B cell (primary cell): ENCODE measurements at regions not wholly inside any gene's neighbourhood (a gene's known extent, or its start where the extent isn't known, plus 50 kb on each side); places are given as distances from the start of the nearest gene placed in this dataset.
"Not testable (repeated sequence)": the region's sequence is repeated elsewhere in the genome, so short reads cannot be mapped to it uniquely, and the experiment has no call there.

Experiments
- ATAC-seq: fragments of 200-7000 bp; cut with Tn5 transposase; one replicate; pipeline ENCODE4 v1.10.0; 2021; ENCODE audit warnings: low read depth, mild to moderate bottlenecking, moderate number of reproducible peaks, moderate library complexity
- CTCF ChIA-PET: fragments of 350-600 bp; sonication (Branson Sonifier 250); formaldehyde crosslinking; loops from one replicate; lab custom pipeline; 2021; ENCODE audit warnings: antibody characterized with exemption, inconsistent platforms; lab: Charles Lee
- POLR2A ChIA-PET: fragments of 350-600 bp; sonication (Branson Sonifier 250); formaldehyde crosslinking; loops from one replicate; lab custom pipeline; 2021; ENCODE audit warnings: antibody characterized with exemption; lab: Charles Lee
- DNase-seq: peaks from one replicate; pipeline ENCODE4 v3.0.0; 2013
- H2AFZ ChIP-seq: 2 replicates; pipeline ENCODE4 v1.6.1; 2012; ENCODE audit warnings: mild to moderate bottlenecking, low read depth, low read length; ENCODE audit not compliant: insufficient read depth, poor library complexity, severe bottlenecking
- H3K27ac ChIP-seq, 2 donors: 1 replicate in 1 of 2; 2 replicates in 1 of 2; pipeline ENCODE4 v1.5.1; 2012 to 2013; ENCODE audit warnings: low read length in 2 of 2, mild to moderate bottlenecking in 2 of 2, moderate library complexity in 1 of 2
- H3K27me3 ChIP-seq, 4 experiments: fragments of 200-600 bp in 1 of 4; sonication (generic) in 1 of 4; replicated peaks in 1 of 4; 1 replicate in 2 of 4; 2 replicates in 2 of 4; pipeline versions ENCODE4 v1.6.1 to v1.7.0; 2013 to 2016; ENCODE audit warnings: low read length in 3 of 4, mild to moderate bottlenecking in 2 of 4, mixed read lengths in 1 of 4, moderate library complexity in 1 of 4; ENCODE audit not compliant: insufficient read depth in 4 of 4, control insufficient read depth in 3 of 4; ENCODE audit errors: control extremely low read depth in 1 of 4
- H3K36me3 ChIP-seq, 2 experiments: replicated peaks in 1 of 2; 1 replicate in 1 of 2; 2 replicates in 1 of 2; pipeline versions ENCODE4 v1.6.1 to v1.7.1; 2013; ENCODE audit warnings: low read length in 1 of 2; ENCODE audit not compliant: insufficient read depth in 2 of 2, control insufficient read depth in 1 of 2; ENCODE audit errors: control extremely low read depth in 1 of 2, extremely low read depth in 1 of 2
- H3K4me1 ChIP-seq, 2 donors: fragments of 200-600 bp in 1 of 2; sonication (generic) in 1 of 2; 1 replicate in 1 of 2; 2 replicates in 1 of 2; pipeline versions ENCODE4 v1.5.1 to v1.6.1; 2013 to 2017; ENCODE audit warnings: low read length in 2 of 2; ENCODE audit not compliant: control insufficient read depth in 2 of 2, insufficient read depth in 2 of 2
- H3K4me2 ChIP-seq: replicated peaks from 2 replicates; pipeline ENCODE3; 2012; ENCODE audit warnings: mild to moderate bottlenecking, low read depth, low read length; ENCODE audit not compliant: poor library complexity, severe bottlenecking
- H3K4me3 ChIP-seq, 5 experiments: fragments of 200-600 bp in 1 of 5; sonication (generic) in 1 of 5; 1 replicate in 3 of 5; 2 replicates in 2 of 5; pipeline versions ENCODE4 v1.5.1 to v1.7.0; 2011 to 2016; ENCODE audit warnings: low read length in 4 of 5, mild to moderate bottlenecking in 4 of 5, low read depth in 2 of 5, control low read depth in 1 of 5, moderate library complexity in 1 of 5; ENCODE audit not compliant: insufficient read depth in 1 of 5; ENCODE audit errors: control extremely low read depth in 1 of 5, extremely low read depth in 1 of 5
- H3K79me2 ChIP-seq: fragments of 200-600 bp; sonication (generic); one replicate; pipeline ENCODE4 v1.6.0; 2016; ENCODE audit warnings: low read length; ENCODE audit not compliant: control insufficient read depth, insufficient read depth
- H3K9ac ChIP-seq: fragments of 200-600 bp; sonication (generic); 2 replicates; pipeline ENCODE4 v1.6.1; 2017; ENCODE audit warnings: mild to moderate bottlenecking, low read length, moderate library complexity
- H3K9me3 ChIP-seq, 3 donors: one replicate each; pipeline versions ENCODE4 v1.6.1 to v1.7.1; 2013; ENCODE audit warnings: low read length in 2 of 3; ENCODE audit not compliant: control insufficient read depth in 2 of 3, insufficient read depth in 1 of 3; ENCODE audit errors: control extremely low read depth in 1 of 3
- H4K20me1 ChIP-seq: 2 replicates; pipeline ENCODE4 v1.6.0; 2012; ENCODE audit warnings: mild to moderate bottlenecking, low read length; ENCODE audit not compliant: insufficient read depth, control insufficient read depth, poor library complexity, severe bottlenecking
- H3K27ac Mint-ChIP-seq: one replicate; pipeline ENCODE4 v1.8.0; 2021; ENCODE audit warnings: mixed read lengths
- H3K27me3 Mint-ChIP-seq: one replicate; pipeline ENCODE4 v1.8.0; 2021; ENCODE audit warnings: mixed read lengths
- H3K4me1 Mint-ChIP-seq: one replicate; pipeline ENCODE4 v1.8.0; 2021; ENCODE audit warnings: mixed read lengths
- H3K4me3 Mint-ChIP-seq: one replicate; pipeline ENCODE4 v1.8.0; 2021; ENCODE audit warnings: mixed read lengths
- H3K9me3 Mint-ChIP-seq: one replicate; pipeline ENCODE4 v1.8.0; 2022; ENCODE audit warnings: mixed read lengths; ENCODE audit not compliant: insufficient read depth
- CTCF ChIP-seq: fragments of 200-600 bp; IDR thresholded peaks from one replicate; pipeline ENCODE4 v1.8.0; 2022; ENCODE audit warnings: antibody characterized with exemption, mild to moderate bottlenecking
- EZH2 ChIP-seq: IDR thresholded peaks from 2 replicates; pipeline ENCODE4 v1.6.1; 2012; ENCODE audit warnings: borderline replicate concordance, low read depth, mild to moderate bottlenecking, moderate library complexity, low read length; ENCODE audit not compliant: insufficient read depth, poor library complexity, severe bottlenecking
- WGBS: methylation state at CpG from one replicate; pipeline ENCODE4 v1.1.5; 2013; ENCODE audit warnings: missing lambda C conversion rate; ENCODE audit not compliant: insufficient coverage; 5-methylcytosine and 5-hydroxymethylcytosine counted together
- intact Hi-C: fragments of 100-400 bp; cut with micrococcal nuclease; formaldehyde crosslinking; loops from one replicate; pipeline ENCODE4 v1.10.0; 2022

GRCh38 chr14:39664646-39665045 lies 232.4 kb upstream of the FBXO33 start:
- Mint-ChIP-seq H3K27ac (no peak overlapping the region), H3K4me1 (no peaks in the 10 kb centered on the region), H3K4me3 (no peak overlapping the region), H3K9me3 (no peaks in the 10 kb centered on the region), H3K27me3 (no peaks in the 10 kb centered on the region)
- ChIA-PET CTCF (no interaction called here), POLR2A (no interaction called here)
- H4K20me1 ChIP-seq = no peaks in the 10 kb centered on the region
- DNase-seq = no peak
- no peaks in the 10 kb centered on the region for H3K79me2 ChIP-seq
- no peak overlapping the region for H2AFZ ChIP-seq
- H3K27me3 ChIP-seq = no peaks in the 10 kb centered on the region
- H3K9me3 ChIP-seq = peaks cover 0 to 3% (median 0%) of the 10 kb centered on the region in 3 donors
- no peak overlapping the region for H3K4me3 ChIP-seq
- H3K9ac ChIP-seq = no peak overlapping the region
- intact Hi-C loops = no loop called here
- no CpG with 5 or more reads among the region's 1 CpG for WGBS
- ATAC-seq = no peak
- no peak overlapping the region for H3K27ac ChIP-seq
- no peaks in the 10 kb centered on the region for H3K4me1 ChIP-seq
- TF ChIP-seq CTCF (no peak), EZH2 (no peak)
- H3K36me3 ChIP-seq = no peaks in the 10 kb centered on the region
- H3K4me2 ChIP-seq = no peak overlapping the region

- CTCF ChIA-PET = no interaction called here
- no peak overlapping the region for H3K4me3 Mint-ChIP-seq
- H3K4me1 Mint-ChIP-seq = no peaks in the 10 kb centered on the region
- Histone ChIP-seq H3K27ac (no peak overlapping the region), H3K4me3 (no peak overlapping the region), H3K9me3 (peaks cover 0 to 12% (median 0%) of the 10 kb centered on the region in 3 donors), H3K79me2 (no peaks in the 10 kb centered on the region), H4K20me1 (no peaks in the 10 kb centered on the region), H3K27me3 (no peaks in the 10 kb centered on the region), H3K4me2 (no peak overlapping the region), H3K36me3 (no peaks in the 10 kb centered on the region), H3K9ac (no peak overlapping the region), H3K4me1 (no peaks in the 10 kb centered on the region), H2AFZ (no peak overlapping the region)
- POLR2A ChIA-PET = no interaction called here
- intact Hi-C loops = no loop called here
- ATAC-seq (no peak), DNase-seq (no peak)
- no CpG with 5 or more reads among the region's 1 CpG for WGBS
- H3K9me3 Mint-ChIP-seq = peaks cover 5% of the 10 kb centered on the region
- no peak for TF ChIP-seq EZH2
- no peak for TF ChIP-seq CTCF
- H3K27me3 Mint-ChIP-seq = no peaks in the 10 kb centered on the region
- H3K27ac Mint-ChIP-seq = no peak overlapping the region
Observed at GRCh38 chr14:39641224-39641623, 209.0 kb upstream of the FBXO33 start.

GRCh38 chr14:39639009-39639408 lies 206.8 kb upstream of the FBXO33 start:
- DNase-seq, H3K4me3 ChIP-seq, H2AFZ ChIP-seq, H3K27me3 Mint-ChIP-seq, CTCF ChIA-PET, POLR2A ChIA-PET, H3K4me2 ChIP-seq, H4K20me1 ChIP-seq, H3K4me1 ChIP-seq, H3K27me3 ChIP-seq, H3K4me3 Mint-ChIP-seq, H3K27ac ChIP-seq, intact Hi-C loops, H3K36me3 ChIP-seq, H3K4me1 Mint-ChIP-seq, H3K9me3 Mint-ChIP-seq, H3K27ac Mint-ChIP-seq, ATAC-seq, H3K79me2 ChIP-seq, H3K9me3 ChIP-seq, H3K9ac ChIP-seq: not testable (repeated sequence)
- WGBS = 84% methylated on average over 8 of the region's 12 CpGs
